Mesendoderm (in vitro differentiated cells): ENCODE measurements at regions not wholly inside any gene's neighbourhood (a gene's known extent, or its start where the extent isn't known, plus 50 kb on each side); places are given as distances from the start of the nearest gene placed in this dataset.

Experiments
- DNase-seq: peaks from one replicate; pipeline ENCODE4 v3.0.0; 2013
- H2AK5ac ChIP-seq: 2 replicates; pipeline ENCODE4 v1.6.1; 2013; ENCODE audit warnings: low read length, inconsistent platforms
- H2BK120ac ChIP-seq: 2 replicates; pipeline ENCODE4 v1.6.1; 2013; ENCODE audit warnings: low read depth, mild to moderate bottlenecking, low read length, moderate library complexity, mixed read lengths
- H2BK15ac ChIP-seq: replicated peaks from 2 replicates; pipeline ENCODE4 v1.6.1; 2013; ENCODE audit warnings: low read depth, mild to moderate bottlenecking, moderate library complexity
- H2BK5ac ChIP-seq: 2 replicates; pipeline ENCODE4 v1.6.1; 2013; ENCODE audit warnings: low read length, inconsistent platforms
- H3K18ac ChIP-seq: 2 replicates; pipeline ENCODE4 v1.6.1; 2013; ENCODE audit warnings: mild to moderate bottlenecking, low read length, mixed read lengths
- H3K23ac ChIP-seq: one replicate; pipeline ENCODE4 v1.6.1; 2013; ENCODE audit warnings: low read length
- H3K27ac ChIP-seq: 2 replicates; pipeline ENCODE4 v1.5.1; 2013; ENCODE audit warnings: low read depth, mild to moderate bottlenecking, inconsistent platforms, low read length, moderate library complexity
- H3K27me3 ChIP-seq: 2 replicates; pipeline ENCODE4 v1.6.1; 2013; ENCODE audit warnings: low read length, control low read depth, mild to moderate bottlenecking, inconsistent platforms; ENCODE audit not compliant: insufficient read depth, poor library complexity
- H3K36me3 ChIP-seq: 2 replicates; pipeline ENCODE4 v1.6.1; 2013; ENCODE audit warnings: low read length, inconsistent platforms; ENCODE audit not compliant: control insufficient read depth, insufficient read depth
- H3K4ac ChIP-seq: one replicate; pipeline ENCODE4 v1.6.1; 2013; ENCODE audit warnings: low read depth, mild to moderate bottlenecking, low read length, moderate library complexity
- H3K4me1 ChIP-seq: 2 replicates; pipeline ENCODE4 v1.6.1; 2013; ENCODE audit warnings: low read depth, low read length, inconsistent platforms; ENCODE audit not compliant: control insufficient read depth
- H3K4me2 ChIP-seq: 2 replicates; pipeline ENCODE4 v1.6.1; 2013; ENCODE audit warnings: low read length
- H3K4me3 ChIP-seq: 2 replicates; pipeline ENCODE4 v1.5.1; 2013; ENCODE audit warnings: mild to moderate bottlenecking, low read length
- H3K56ac ChIP-seq: one replicate; pipeline ENCODE4 v1.6.1; 2013; ENCODE audit warnings: low read length
- H3K79me1 ChIP-seq: 2 replicates; pipeline ENCODE4 v1.6.1; 2013; ENCODE audit warnings: low read length, inconsistent platforms
- H3K79me2 ChIP-seq: 2 replicates; pipeline ENCODE4 v1.6.1; 2013; ENCODE audit warnings: mild to moderate bottlenecking, low read length; ENCODE audit not compliant: control insufficient read depth, insufficient read depth
- H3K9ac ChIP-seq: 2 replicates; pipeline ENCODE4 v1.6.1; 2013; ENCODE audit warnings: low read length, inconsistent platforms
- H4K5ac ChIP-seq: one replicate; pipeline ENCODE4 v1.6.1; 2013; ENCODE audit warnings: low read length
- H4K8ac ChIP-seq: one replicate; pipeline ENCODE4 v1.6.1; 2013; ENCODE audit warnings: low read depth, mild to moderate bottlenecking, control low read depth, low read length, moderate library complexity
- WGBS: extraction: QIAGEN DNeasy Blood & Tissue Kit; methylation state at CpG from one replicate; pipeline ENCODE4 v1.1.7; 2013; ENCODE audit warnings: low lambda C conversion rate, missing lambda C conversion rate; ENCODE audit not compliant: insufficient coverage; ENCODE audit errors: extremely low coverage; 5-methylcytosine and 5-hydroxymethylcytosine counted together

- H3K4me3 ChIP-seq: no peak overlapping the region
- no peak overlapping the region for H2BK5ac ChIP-seq
- no peak overlapping the region for H3K23ac ChIP-seq
- no peak for DNase-seq
- no peak overlapping the region for H4K8ac ChIP-seq
- no peak overlapping the region for H3K56ac ChIP-seq
- no peak overlapping the region for H3K18ac ChIP-seq
- no peaks in the 10 kb centered on the region for H3K27me3 ChIP-seq
- H3K4ac ChIP-seq: no peak overlapping the region
- no peaks in the 10 kb centered on the region for H3K4me1 ChIP-seq
- no peak overlapping the region for H3K9ac ChIP-seq
- H3K4me2 ChIP-seq: no peak overlapping the region
- H3K27ac ChIP-seq: no peak overlapping the region
- H2AK5ac ChIP-seq: no peak overlapping the region
- no peak overlapping the region for H2BK15ac ChIP-seq
- H3K36me3 ChIP-seq: no peaks in the 10 kb centered on the region
- H3K79me1 ChIP-seq: no peaks in the 10 kb centered on the region
- no peaks in the 10 kb centered on the region for H3K79me2 ChIP-seq
- H4K5ac ChIP-seq: no peak overlapping the region
- H2BK120ac ChIP-seq: no peak overlapping the region
Observed at GRCh38 chr9:78479441-78479840, 182.5 kb downstream of the PSAT1 start.

GRCh38 chr9:78486661-78487060, 189.7 kb downstream of the PSAT1 start:
- H3K9ac ChIP-seq: no peak overlapping the region
- no peaks in the 10 kb centered on the region for H3K4me1 ChIP-seq
- H3K56ac ChIP-seq: no peak overlapping the region
- no peaks in the 10 kb centered on the region for H3K79me2 ChIP-seq
- no peak overlapping the region for H3K23ac ChIP-seq
- no peak overlapping the region for H3K4me2 ChIP-seq
- no peaks in the 10 kb centered on the region for H3K79me1 ChIP-seq
- no CpG with 5 or more reads among the region's 2 CpGs for WGBS
- no peak for DNase-seq
- no peak overlapping the region for H2AK5ac ChIP-seq
- no peak overlapping the region for H2BK5ac ChIP-seq
- no peak overlapping the region for H3K4ac ChIP-seq
- no peak overlapping the region for H2BK15ac ChIP-seq
- no peak overlapping the region for H2BK120ac ChIP-seq
- H3K4me3 ChIP-seq: no peak overlapping the region
- no peaks in the 10 kb centered on the region for H3K36me3 ChIP-seq
- H3K18ac ChIP-seq: no peak overlapping the region
- no peak overlapping the region for H4K5ac ChIP-seq
- H3K27me3 ChIP-seq: no peaks in the 10 kb centered on the region
- H3K27ac ChIP-seq: no peak overlapping the region
- H4K8ac ChIP-seq: no peak overlapping the region

- no peak overlapping the region for H3K56ac ChIP-seq
- no peaks in the 10 kb centered on the region for H3K79me2 ChIP-seq
- no peak overlapping the region for H4K5ac ChIP-seq
- no peak overlapping the region for H3K4me2 ChIP-seq
- H3K27me3 ChIP-seq: no peaks in the 10 kb centered on the region
- H3K23ac ChIP-seq: no peak overlapping the region
- H4K8ac ChIP-seq: no peak overlapping the region
- H3K4me3 ChIP-seq: no peak overlapping the region
- no peak overlapping the region for H2BK120ac ChIP-seq
- H3K9ac ChIP-seq: no peak overlapping the region
- no peak overlapping the region for H2BK5ac ChIP-seq
- H3K27ac ChIP-seq: no peak overlapping the region
- no CpG with 5 or more reads among the region's 4 CpGs for WGBS
- H3K4ac ChIP-seq: no peak overlapping the region
- no peaks in the 10 kb centered on the region for H3K79me1 ChIP-seq
- H2BK15ac ChIP-seq: no peak overlapping the region
- H3K4me1 ChIP-seq: no peaks in the 10 kb centered on the region
- peak; percentile 76 for DNase-seq
- H2AK5ac ChIP-seq: no peak overlapping the region
- H3K18ac ChIP-seq: no peak overlapping the region
- no peaks in the 10 kb centered on the region for H3K36me3 ChIP-seq
Observed at GRCh38 chr9:78490231-78490630, 193.3 kb downstream of the PSAT1 start.

GRCh38 chr9:78491402-78491801, 194.5 kb downstream of the PSAT1 start:
- H2BK5ac ChIP-seq: no peak overlapping the region
- no peak overlapping the region for H3K4me3 ChIP-seq
- no peak overlapping the region for H4K5ac ChIP-seq
- H3K23ac ChIP-seq: no peak overlapping the region
- no peak overlapping the region for H2BK15ac ChIP-seq
- no peak overlapping the region for H2AK5ac ChIP-seq
- no peak overlapping the region for H3K4ac ChIP-seq
- no peaks in the 10 kb centered on the region for H3K36me3 ChIP-seq
- no peak overlapping the region for H3K56ac ChIP-seq
- no peak overlapping the region for H2BK120ac ChIP-seq
- no peak for DNase-seq
- H3K4me2 ChIP-seq: no peak overlapping the region
- no peak overlapping the region for H3K9ac ChIP-seq
- no peak overlapping the region for H3K18ac ChIP-seq
- H3K27me3 ChIP-seq: no peaks in the 10 kb centered on the region
- no peak overlapping the region for H3K27ac ChIP-seq
- H3K79me1 ChIP-seq: no peaks in the 10 kb centered on the region
- no peaks in the 10 kb centered on the region for H3K4me1 ChIP-seq
- H3K79me2 ChIP-seq: no peaks in the 10 kb centered on the region
- no peak overlapping the region for H4K8ac ChIP-seq
- no CpG with 5 or more reads among the region's 3 CpGs for WGBS

- no peak for DNase-seq
- Histone ChIP-seq H3K79me2 (no peaks in the 10 kb centered on the region), H4K5ac (no peak overlapping the region), H3K18ac (no peak overlapping the region), H2AK5ac (no peak overlapping the region), H3K36me3 (no peaks in the 10 kb centered on the region), H3K27me3 (no peaks in the 10 kb centered on the region), H3K27ac (no peak overlapping the region), H2BK15ac (no peak overlapping the region), H3K9ac (no peak overlapping the region), H2BK120ac (no peak overlapping the region), H3K56ac (no peak overlapping the region), H3K23ac (no peak overlapping the region), H2BK5ac (no peak overlapping the region), H3K79me1 (no peaks in the 10 kb centered on the region), H3K4ac (no peak overlapping the region), H3K4me2 (no peak overlapping the region), H4K8ac (no peak overlapping the region), H3K4me3 (no peak overlapping the region), H3K4me1 (no peaks in the 10 kb centered on the region)
- no CpG with 5 or more reads among the region's 2 CpGs for WGBS
Observed at GRCh38 chr9:78493166-78493742, 196.3 kb downstream of the PSAT1 start.

GRCh38 chr9:78502566-78502965, 205.6 kb downstream of the PSAT1 start:
- no peaks in the 10 kb centered on the region for H3K4me1 ChIP-seq
- no peak overlapping the region for H2BK15ac ChIP-seq
- H3K27me3 ChIP-seq: no peaks in the 10 kb centered on the region
- H3K4me3 ChIP-seq: no peak overlapping the region
- H3K23ac ChIP-seq: no peak overlapping the region
- no peak overlapping the region for H4K5ac ChIP-seq
- no peak overlapping the region for H4K8ac ChIP-seq
- DNase-seq: peak; percentile 69
- H2BK5ac ChIP-seq: no peak overlapping the region
- no peak overlapping the region for H3K9ac ChIP-seq
- no peak overlapping the region for H3K27ac ChIP-seq
- H2AK5ac ChIP-seq: no peak overlapping the region
- no peak overlapping the region for H3K4ac ChIP-seq
- H3K56ac ChIP-seq: no peak overlapping the region
- WGBS: no CpG with 5 or more reads among the region's 5 CpGs
- H3K79me2 ChIP-seq: no peaks in the 10 kb centered on the region
- peak overlapping the region; percentile 8 for H3K18ac ChIP-seq
- no peaks in the 10 kb centered on the region for H3K79me1 ChIP-seq
- H3K4me2 ChIP-seq: no peak overlapping the region
- H2BK120ac ChIP-seq: no peak overlapping the region
- no peaks in the 10 kb centered on the region for H3K36me3 ChIP-seq
